ENCODE measurements at regions not wholly inside any gene's neighbourhood (a gene's known extent, or its start where the extent isn't known, plus 50 kb on each side); places are given as distances from the start of the nearest gene placed in this dataset.

GRCh38 chr1:172832006-172832725 is 173.3 kb downstream of the FASLG start:
- TF ChIP-seq, protein P1, sequence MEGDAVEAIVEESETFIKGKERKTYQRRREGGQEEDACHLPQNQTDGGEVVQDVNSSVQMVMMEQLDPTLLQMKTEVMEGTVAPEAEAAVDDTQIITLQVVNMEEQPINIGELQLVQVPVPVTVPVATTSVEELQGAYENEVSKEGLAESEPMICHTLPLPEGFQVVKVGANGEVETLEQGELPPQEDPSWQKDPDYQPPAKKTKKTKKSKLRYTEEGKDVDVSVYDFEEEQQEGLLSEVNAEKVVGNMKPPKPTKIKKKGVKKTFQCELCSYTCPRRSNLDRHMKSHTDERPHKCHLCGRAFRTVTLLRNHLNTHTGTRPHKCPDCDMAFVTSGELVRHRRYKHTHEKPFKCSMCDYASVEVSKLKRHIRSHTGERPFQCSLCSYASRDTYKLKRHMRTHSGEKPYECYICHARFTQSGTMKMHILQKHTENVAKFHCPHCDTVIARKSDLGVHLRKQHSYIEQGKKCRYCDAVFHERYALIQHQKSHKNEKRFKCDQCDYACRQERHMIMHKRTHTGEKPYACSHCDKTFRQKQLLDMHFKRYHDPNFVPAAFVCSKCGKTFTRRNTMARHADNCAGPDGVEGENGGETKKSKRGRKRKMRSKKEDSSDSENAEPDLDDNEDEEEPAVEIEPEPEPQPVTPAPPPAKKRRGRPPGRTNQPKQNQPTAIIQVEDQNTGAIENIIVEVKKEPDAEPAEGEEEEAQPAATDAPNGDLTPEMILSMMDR (IDR thresholded peaks at IDR 0.05; ENCODE audit: low read depth, low read length, poor library complexity, severe bottlenecking): no peak
- no peak for TF ChIP-seq EZH2phosphoT487 (IDR thresholded peaks at IDR 0.05; ENCODE audit: borderline replicate concordance, low read length)
